Panc1 (cell line): ENCODE measurements at regions not wholly inside any gene's neighbourhood (a gene's known extent, or its start where the extent isn't known, plus 50 kb on each side); places are given as distances from the start of the nearest gene placed in this dataset.
"Not testable (repeated sequence)": the region's sequence is repeated elsewhere in the genome, so short reads cannot be mapped to it uniquely, and the experiment has no call there.

Experiments
- ATAC-seq: fragments of 200-7000 bp; cut with Tn5 transposase; 2 replicates; pipeline ENCODE4 v1.9.1; 2020; ENCODE audit warnings: mild to moderate bottlenecking, moderate library complexity
- BruUV-seq: library from RNA; stranded (reverse); fragments of 400-500 nt; replicated peaks from 2 replicates; lab custom pipeline; 2021; lab: Mats Ljungman, UMichigan
- CTCF ChIA-PET: fragments of 300-600 bp; sonication (Branson Sonifier 250); formaldehyde crosslinking; loops from one replicate; lab custom pipeline; 2022; ENCODE audit warnings: antibody characterized with exemption; lab: Charles Lee
- POLR2A ChIA-PET: fragments of 300-600 bp; sonication (Branson Sonifier 250); formaldehyde crosslinking; loops from one replicate; lab custom pipeline; 2022; ENCODE audit warnings: antibody characterized with exemption; lab: Charles Lee
- DNase-seq: peaks from one replicate; pipeline ENCODE4 v3.0.0-alpha.2; 2010; ENCODE audit warnings: low read depth, low spot score
- H3K27ac ChIP-seq: 2 replicates; pipeline ENCODE4 v1.5.1; 2011; ENCODE audit warnings: mild to moderate bottlenecking, low read length, inconsistent platforms
- H3K27me3 ChIP-seq: fragments of 200-500 bp; sonication (Bioruptor generic); 2 replicates; pipeline ENCODE4 v1.6.0; 2014; ENCODE audit warnings: low read length, inconsistent platforms; ENCODE audit not compliant: control insufficient read depth, insufficient read depth
- H3K36me3 ChIP-seq: fragments of 200-500 bp; sonication (Bioruptor generic); 2 replicates; pipeline ENCODE4 v1.5.1; 2014; ENCODE audit warnings: inconsistent platforms, mild to moderate bottlenecking, low read length, moderate library complexity; ENCODE audit not compliant: control insufficient read depth, insufficient read depth
- H3K4me1 ChIP-seq: 2 replicates; pipeline ENCODE4 v1.5.1; 2011; ENCODE audit warnings: inconsistent platforms, mild to moderate bottlenecking, low read length, moderate library complexity; ENCODE audit not compliant: control insufficient read depth, insufficient read depth
- H3K4me3 ChIP-seq, 2 experiments: 2 replicates each; pipeline ENCODE4 v1.5.1; 2011 to 2012; ENCODE audit warnings: low read depth in 2 of 2, low read length in 2 of 2, mild to moderate bottlenecking in 2 of 2, inconsistent platforms in 1 of 2, moderate library complexity in 1 of 2
- H3K9me3 ChIP-seq: fragments of 200-500 bp; sonication (Bioruptor generic); 2 replicates; pipeline ENCODE4 v1.5.1; 2014; ENCODE audit warnings: low read depth, mild to moderate bottlenecking, inconsistent platforms, low read length, moderate library complexity; ENCODE audit not compliant: control insufficient read depth, insufficient read depth
- in situ Hi-C: cut with HindIII; loops from 2 replicates; pipeline ENCODE4 v1.10.0; 2016; ENCODE audit warnings: low sequenced_read_pairs, low pct_unique_long_range_greater_than_20kb
- intact Hi-C: fragments of 100-400 bp; cut with micrococcal nuclease; formaldehyde crosslinking; loops from one replicate; pipeline ENCODE4 v1.10.0; 2022; ENCODE audit not compliant: unreplicated experiment

DNA sequence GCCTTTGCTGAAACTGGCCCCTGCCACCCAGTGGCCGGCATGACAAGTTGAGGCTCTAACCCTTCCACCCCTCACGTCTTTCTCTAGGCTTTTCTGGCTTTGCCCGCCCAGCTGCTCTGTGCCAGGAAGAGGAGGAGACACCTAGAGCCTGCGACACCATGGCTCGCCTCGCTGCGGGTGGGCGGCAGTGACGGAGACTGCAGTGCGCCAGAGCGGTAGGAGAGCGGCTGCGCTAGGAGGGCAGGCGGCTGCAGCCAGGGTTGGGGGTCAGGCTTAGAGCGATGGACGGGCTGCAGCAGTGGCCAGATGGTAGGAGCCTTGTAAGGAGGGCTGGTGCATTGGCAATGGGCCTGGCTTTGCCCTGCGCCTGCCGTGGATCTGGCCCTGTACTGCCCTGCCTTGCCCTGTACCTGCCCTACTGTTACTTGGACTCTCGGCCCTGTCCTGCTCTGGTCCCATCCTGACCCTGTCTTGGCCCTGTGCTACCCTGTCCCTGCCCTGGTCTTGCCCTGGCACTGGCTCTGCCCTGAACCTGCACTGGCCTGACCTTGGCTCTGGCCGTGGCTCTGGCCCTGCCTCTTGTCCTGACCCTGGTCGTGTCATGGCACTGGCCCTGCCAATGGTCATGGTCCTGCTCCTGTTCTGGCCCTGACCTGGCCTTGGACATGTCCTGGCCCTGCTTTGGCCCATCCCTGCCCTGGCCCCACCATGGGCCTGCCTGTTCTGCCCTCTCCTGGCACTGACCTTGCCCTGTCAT lies 330.7 kb upstream of the PLGLB1 start:
- POLR2A ChIA-PET, BruUV-seq: not testable (repeated sequence)

DNA sequence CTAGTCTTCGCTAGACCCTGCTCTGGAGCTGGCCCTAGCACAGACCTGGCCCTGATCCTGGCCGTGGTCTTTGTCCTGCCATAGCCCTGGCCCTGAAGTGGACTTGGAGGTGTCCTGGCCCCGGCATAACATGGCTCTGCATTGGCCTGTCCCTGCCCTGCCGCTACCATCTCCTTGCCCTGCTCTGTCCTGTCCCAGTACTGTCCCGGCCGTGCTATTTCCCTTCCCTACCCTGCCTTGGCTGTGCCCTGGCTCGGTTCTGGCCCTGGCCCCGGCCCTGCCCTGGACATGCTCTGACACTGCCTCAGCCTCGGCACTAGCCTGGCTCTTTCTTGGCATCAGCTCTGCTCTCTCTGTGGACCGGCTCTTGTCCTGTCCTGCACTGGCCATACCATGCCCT lies 331.8 kb upstream of the PLGLB1 start:
- BruUV-seq, CTCF ChIA-PET, H3K36me3 ChIP-seq, H3K4me3 ChIP-seq, ATAC-seq, H3K9me3 ChIP-seq, H3K4me1 ChIP-seq, DNase-seq, POLR2A ChIA-PET, H3K27ac ChIP-seq, in situ Hi-C loops, intact Hi-C loops, H3K27me3 ChIP-seq: not testable (repeated sequence)

More for the DNA sequence above, 330.7 kb upstream of the PLGLB1 start:
- DNase-seq, H3K9me3 ChIP-seq, H3K4me1 ChIP-seq, CTCF ChIA-PET, H3K36me3 ChIP-seq, H3K4me3 ChIP-seq, H3K27ac ChIP-seq, intact Hi-C loops, H3K27me3 ChIP-seq, ATAC-seq, in situ Hi-C loops: not testable (repeated sequence)

DNA sequence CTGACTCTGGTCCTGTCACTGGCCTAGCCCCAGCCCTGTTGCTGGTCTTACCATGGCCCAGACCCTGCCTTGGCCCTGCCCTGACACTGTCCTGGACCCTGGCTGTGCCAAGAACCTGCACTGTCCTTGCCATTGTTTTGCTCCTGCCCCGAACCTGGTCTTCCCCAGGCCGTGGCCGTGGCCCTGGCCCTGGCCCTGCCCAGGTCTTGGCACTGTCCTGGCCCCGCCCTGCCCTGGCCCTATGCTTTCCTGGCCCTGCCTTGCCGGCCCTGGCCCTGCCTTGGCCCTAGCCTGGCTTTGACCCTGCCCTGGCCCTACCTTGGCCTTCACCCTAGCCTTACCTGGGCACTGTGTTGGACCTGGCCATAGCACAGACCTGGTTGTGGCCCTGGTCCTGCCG lies 332.5 kb upstream of the PLGLB1 start:
- DNase-seq, ATAC-seq, H3K9me3 ChIP-seq, intact Hi-C loops, H3K27me3 ChIP-seq, H3K4me1 ChIP-seq, CTCF ChIA-PET, H3K4me3 ChIP-seq, BruUV-seq, H3K27ac ChIP-seq, in situ Hi-C loops, H3K36me3 ChIP-seq, POLR2A ChIA-PET: not testable (repeated sequence)

DNA sequence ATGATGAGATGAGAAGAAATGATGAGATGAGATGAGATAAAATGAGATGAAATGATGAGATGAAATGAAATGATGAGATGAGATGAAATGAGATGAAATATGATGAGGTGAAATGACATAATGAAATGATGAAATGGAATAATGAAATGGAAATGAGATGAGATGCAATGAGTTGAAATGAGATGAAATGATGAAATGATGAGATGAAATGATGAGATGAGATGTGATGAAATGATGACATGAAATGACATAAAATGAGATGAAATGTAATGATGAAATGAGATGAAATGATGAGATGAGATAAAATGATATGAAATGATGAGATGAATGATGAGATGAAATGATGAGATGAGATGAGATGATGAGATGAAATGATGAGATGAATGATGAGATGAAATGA lies 338.6 kb upstream of the PLGLB1 start:
- CTCF ChIA-PET, ATAC-seq, intact Hi-C loops, BruUV-seq, DNase-seq, H3K4me1 ChIP-seq, H3K36me3 ChIP-seq, H3K27me3 ChIP-seq, H3K27ac ChIP-seq, POLR2A ChIA-PET, H3K9me3 ChIP-seq, in situ Hi-C loops, H3K4me3 ChIP-seq: not testable (repeated sequence)

DNA sequence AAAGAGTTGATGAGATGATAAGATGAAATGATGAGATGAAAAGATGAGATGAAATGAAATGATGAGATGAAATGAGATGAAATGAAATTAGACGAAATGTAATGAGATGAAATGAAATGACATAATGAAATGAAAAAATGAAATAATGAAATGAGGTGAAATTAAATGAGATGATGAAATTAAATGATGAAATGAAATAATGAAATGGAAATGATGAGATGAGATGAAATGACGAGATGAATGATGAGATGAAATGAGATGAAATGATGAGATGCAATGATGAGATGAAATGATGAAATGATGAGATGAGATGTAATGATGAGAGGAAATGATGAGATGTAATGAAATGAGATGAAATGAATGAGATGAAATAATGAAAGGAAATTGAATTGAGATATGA lies 339.3 kb upstream of the PLGLB1 start:
- H3K27ac ChIP-seq, H3K36me3 ChIP-seq, ATAC-seq, H3K27me3 ChIP-seq, DNase-seq, intact Hi-C loops, CTCF ChIA-PET, BruUV-seq, H3K4me3 ChIP-seq, POLR2A ChIA-PET, H3K4me1 ChIP-seq, in situ Hi-C loops, H3K9me3 ChIP-seq: not testable (repeated sequence)

DNA sequence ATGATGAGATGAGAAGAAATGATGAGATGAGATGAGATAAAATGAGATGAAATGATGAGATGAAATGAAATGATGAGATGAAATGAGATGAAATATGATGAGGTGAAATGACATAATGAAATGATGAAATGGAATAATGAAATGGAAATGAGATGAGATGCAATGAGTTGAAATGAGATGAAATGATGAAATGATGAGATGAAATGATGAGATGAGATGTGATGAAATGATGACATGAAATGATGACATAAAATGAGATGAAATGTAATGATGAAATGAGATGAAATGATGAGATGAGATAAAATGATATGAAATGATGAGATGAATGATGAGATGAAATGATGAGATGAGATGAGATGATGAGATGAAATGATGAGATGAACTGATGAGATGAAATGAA lies 340.2 kb upstream of the PLGLB1 start:
- in situ Hi-C loops, POLR2A ChIA-PET: not testable (repeated sequence)

DNA sequence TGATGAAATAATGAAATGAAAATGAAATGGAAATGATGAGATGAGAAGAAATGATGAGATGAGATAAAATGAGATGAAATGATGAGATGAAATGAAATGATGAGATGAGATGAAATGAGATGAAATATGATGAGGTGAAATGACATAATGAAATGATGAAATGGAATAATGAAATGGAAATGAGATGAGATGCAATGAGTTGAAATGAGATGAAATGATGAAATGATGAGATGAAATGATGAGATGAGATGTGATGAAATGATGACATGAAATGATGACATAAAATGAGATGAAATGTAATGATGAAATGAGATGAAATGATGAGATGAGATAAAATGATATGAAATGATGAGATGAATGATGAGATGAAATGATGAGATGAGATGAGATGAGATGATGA lies 342.7 kb upstream of the PLGLB1 start:
- DNase-seq, in situ Hi-C loops, H3K36me3 ChIP-seq, H3K27me3 ChIP-seq, CTCF ChIA-PET, intact Hi-C loops, POLR2A ChIA-PET, H3K4me1 ChIP-seq, BruUV-seq, H3K4me3 ChIP-seq, H3K9me3 ChIP-seq, H3K27ac ChIP-seq, ATAC-seq: not testable (repeated sequence)

More for the DNA sequence above, 340.2 kb upstream of the PLGLB1 start:
- ATAC-seq, H3K36me3 ChIP-seq, DNase-seq, BruUV-seq, H3K4me1 ChIP-seq, H3K4me3 ChIP-seq, H3K9me3 ChIP-seq, H3K27ac ChIP-seq, H3K27me3 ChIP-seq, CTCF ChIA-PET, intact Hi-C loops: not testable (repeated sequence)
